ENCODE measurements at regions not wholly inside any gene's neighbourhood (a gene's known extent, or its start where the extent isn't known, plus 50 kb on each side); places are given as distances from the start of the nearest gene placed in this dataset.

- peaks cover 14 to 22% (median 19%) of the 10 kb centered on the region in 4 donors for H3K4me1 ChIP-seq
- no peaks in the 10 kb centered on the region for H3K27me3 ChIP-seq
- no peak overlapping the region for H3K27ac ChIP-seq
- no peaks in the 10 kb centered on the region for H3K9me3 ChIP-seq
- H3K36me3 ChIP-seq = no peaks in the 10 kb centered on the region
- WGBS, 2 donors = 61 to 70% methylated on average over 2 of the region's 2 CpGs
- peak in 1 of 2 donors; percentile 3 for ATAC-seq (ENCODE audit: low FRiP score in 2 of 2)
- DNase-seq = no peak
- no peak overlapping the region for H3K4me3 ChIP-seq
- TF ChIP-seq POLR2A (IDR thresholded peaks at IDR 0.05) = no peak
- TF ChIP-seq CTCF (IDR thresholded peaks at IDR 0.05) = no peak
- TF ChIP-seq POLR2AphosphoS5 (IDR thresholded peaks at IDR 0.05) = no peak
- TF ChIP-seq EP300 (IDR thresholded peaks at IDR 0.05) = no peak
These were observed 116.8 kb upstream of the DST start for GRCh38 chr6:56759521-56759920.

- no peaks in the 10 kb centered on the region for H3K9me3 ChIP-seq
- no peak overlapping the region for H3K4me3 ChIP-seq
- no peaks in the 10 kb centered on the region for H3K27me3 ChIP-seq
- peak overlapping the region in 2 of 4 donors; percentile 4 to 6 for H3K27ac ChIP-seq
- ATAC-seq (ENCODE audit: low FRiP score in 2 of 2) = no peak
- no peak for DNase-seq
- TF ChIP-seq CTCF (IDR thresholded peaks at IDR 0.05) (no peak), POLR2A (IDR thresholded peaks at IDR 0.05) (no peak), EP300 (IDR thresholded peaks at IDR 0.05) (no peak), POLR2AphosphoS5 (IDR thresholded peaks at IDR 0.05) (no peak)
- peaks cover 8 to 23% (median 15%) of the 10 kb centered on the region in 4 donors for H3K4me1 ChIP-seq
- no peaks in the 10 kb centered on the region for H3K36me3 ChIP-seq
- 86 to 100% methylated on average over 1 to 2 of the region's 2 CpGs for WGBS, 2 donors
These were observed 115.9 kb upstream of the DST start for GRCh38 chr6:56758553-56758952.

GRCh38 chr6:56758120-56758519 lies 115.4 kb upstream of the DST start:
- TF ChIP-seq CTCF (IDR thresholded peaks at IDR 0.05) (no peak), POLR2A (IDR thresholded peaks at IDR 0.05) (no peak), POLR2AphosphoS5 (IDR thresholded peaks at IDR 0.05) (no peak), EP300 (IDR thresholded peaks at IDR 0.05) (no peak)
- Histone ChIP-seq H3K27ac (peak overlapping the region in 3 of 4 donors; percentile 4 to 58 (median 51)), H3K4me1 (peaks cover 8 to 23% (median 15%) of the 10 kb centered on the region in 4 donors), H3K4me3 (no peak overlapping the region), H3K9me3 (no peaks in the 10 kb centered on the region), H3K27me3 (no peaks in the 10 kb centered on the region), H3K36me3 (no peaks in the 10 kb centered on the region)
- DNase-seq = peak in 1 of 2 donors; percentile 39
- peak; percentile 28 to 60 for ATAC-seq (ENCODE audit: low FRiP score in 2 of 2)

- Histone ChIP-seq H3K36me3 (no peaks in the 10 kb centered on the region), H3K27ac (peak overlapping the region in 3 of 4 donors; percentile 2 to 58 (median 51)), H3K9me3 (no peaks in the 10 kb centered on the region), H3K4me3 (no peak overlapping the region), H3K4me1 (peaks cover 8 to 23% (median 15%) of the 10 kb centered on the region in 4 donors), H3K27me3 (no peaks in the 10 kb centered on the region)
- 15 to 48% methylated on average over 1 of the region's 1 CpG for WGBS, 2 donors
- DNase-seq = peak in 1 of 2 donors; percentile 70
- peak; percentile 71 to 83 for ATAC-seq (ENCODE audit: low FRiP score in 2 of 2)
- no peak for TF ChIP-seq EP300 (IDR thresholded peaks at IDR 0.05)
- no peak for TF ChIP-seq POLR2A (IDR thresholded peaks at IDR 0.05)
- TF ChIP-seq POLR2AphosphoS5 (IDR thresholded peaks at IDR 0.05) = no peak
- TF ChIP-seq CTCF (IDR thresholded peaks at IDR 0.05) = peak in 3 of 6 experiments; percentile 43 to 53 (median 53)
These were observed 114.9 kb upstream of the DST start for GRCh38 chr6:56757588-56757984.

Data from upper lobe of left lung (tissue), 6 donors.